HG02678 (cell line): ENCODE measurements at regions not wholly inside any gene's neighbourhood (a gene's known extent, or its start where the extent isn't known, plus 50 kb on each side); places are given as distances from the start of the nearest gene placed in this dataset.

Experiments used
- ATAC-seq: cut with Tn5 transposase; IDR thresholded peaks from one replicate; pipeline ENCODE4 v1.9.1; 2021; ENCODE audit warnings: mild to moderate bottlenecking, moderate library complexity; ENCODE audit not compliant: unreplicated experiment

DNA sequence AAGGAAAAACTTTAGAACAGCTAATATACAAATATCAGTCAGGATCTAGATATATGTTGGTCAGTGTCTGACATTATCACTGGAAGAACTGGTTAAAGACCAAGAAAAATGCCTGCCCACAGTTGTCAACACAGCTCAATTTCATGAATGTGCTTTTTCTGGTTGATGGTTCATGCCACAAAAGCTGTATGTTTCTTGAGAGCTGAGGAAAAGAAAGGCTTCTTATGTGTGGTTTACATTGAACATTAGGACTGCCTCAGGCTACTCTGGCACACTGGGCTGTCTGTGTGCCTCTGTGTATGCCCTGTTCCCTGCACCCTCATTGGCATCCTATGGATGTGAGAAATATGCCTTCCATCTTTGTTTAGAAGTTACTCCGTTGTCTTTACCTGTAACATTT is 218.8 kb upstream of the RGS6 start:
- no peak for ATAC-seq

DNA sequence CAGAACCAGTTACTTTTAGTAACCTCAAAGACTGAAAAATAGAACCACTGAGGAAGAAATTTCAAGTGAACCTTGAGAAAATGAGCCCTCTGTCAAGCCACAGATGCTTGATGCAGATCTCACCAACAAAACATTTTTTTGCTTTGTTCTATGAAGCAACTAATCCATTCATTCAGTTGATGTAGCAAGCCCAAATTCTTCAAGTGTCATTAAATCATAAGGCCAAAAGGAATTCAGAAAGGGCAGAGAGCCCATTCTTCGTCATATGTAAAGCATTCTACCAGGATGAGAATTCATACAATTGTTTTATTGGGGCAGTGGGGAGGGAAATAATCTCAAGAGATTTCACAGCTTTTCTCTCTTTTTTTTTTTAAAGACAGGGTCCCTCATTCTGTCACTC is 218.0 kb upstream of the RGS6 start:
- ATAC-seq: no peak

DNA sequence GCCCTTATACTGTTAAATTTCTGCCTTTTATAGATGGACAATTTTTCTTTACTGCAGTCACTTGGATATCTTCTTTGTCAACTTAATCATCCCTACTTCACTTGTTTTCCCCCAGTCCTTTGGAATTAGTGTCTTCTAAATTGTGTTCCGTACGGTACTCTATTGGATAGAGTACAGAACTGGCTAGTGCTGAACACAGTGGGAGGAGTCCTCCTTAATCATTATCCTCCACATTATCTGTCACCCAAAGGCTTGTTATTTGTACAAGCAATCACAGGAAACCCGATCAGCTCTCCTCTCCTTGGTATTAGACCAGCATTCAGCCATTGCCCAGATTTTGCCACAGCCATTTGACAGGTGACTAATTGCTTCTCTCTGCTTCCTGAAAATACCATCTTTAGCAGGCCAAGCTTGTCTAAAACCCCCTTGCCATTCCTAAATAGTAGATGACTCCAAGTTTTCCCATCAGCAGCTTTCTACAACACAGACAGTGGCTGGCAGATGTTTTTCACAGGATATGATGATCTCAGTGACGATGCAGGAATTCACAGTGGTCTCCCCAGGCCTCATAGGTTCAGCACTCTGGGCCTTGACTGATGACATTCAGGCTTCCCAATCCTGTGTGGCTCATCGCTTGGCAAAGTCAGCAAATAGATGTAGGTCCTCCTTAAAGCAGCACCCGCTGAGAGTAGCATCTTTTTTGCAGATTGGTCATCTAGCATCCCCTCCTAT is 216.0 kb upstream of the RGS6 start:
- no peak for ATAC-seq

DNA sequence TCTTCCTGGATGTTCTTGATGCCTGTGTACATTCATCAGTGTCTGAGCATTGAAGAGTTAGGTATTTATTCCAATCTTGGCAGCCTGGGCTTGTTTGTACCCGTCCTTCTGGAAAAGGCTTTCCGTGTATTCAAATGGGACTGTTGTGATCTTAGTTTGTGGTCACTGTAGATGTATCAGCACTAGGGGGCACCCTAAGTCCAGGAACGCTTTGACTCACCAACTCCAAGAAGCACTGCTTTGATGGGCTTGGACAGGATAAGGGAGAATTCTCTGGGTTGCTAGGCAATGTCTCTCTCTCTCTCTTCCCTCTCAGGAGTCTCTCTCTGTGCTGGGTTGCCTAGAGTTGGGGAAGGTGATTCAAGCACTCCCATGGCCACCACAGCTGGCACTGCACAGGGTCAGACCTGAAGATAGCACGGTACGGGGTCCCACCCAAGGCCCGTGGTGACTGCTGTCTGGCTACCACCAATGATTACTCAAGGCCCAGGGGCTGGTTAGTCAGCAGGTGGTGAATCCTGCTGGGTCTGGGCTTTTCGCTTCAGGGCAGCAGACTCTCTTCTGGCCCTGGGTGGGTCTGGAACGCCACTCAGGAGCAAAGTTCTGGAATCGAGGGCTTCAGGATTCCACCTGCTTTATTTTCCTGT is 211.1 kb upstream of the RGS6 start:
- ATAC-seq: no peak

DNA sequence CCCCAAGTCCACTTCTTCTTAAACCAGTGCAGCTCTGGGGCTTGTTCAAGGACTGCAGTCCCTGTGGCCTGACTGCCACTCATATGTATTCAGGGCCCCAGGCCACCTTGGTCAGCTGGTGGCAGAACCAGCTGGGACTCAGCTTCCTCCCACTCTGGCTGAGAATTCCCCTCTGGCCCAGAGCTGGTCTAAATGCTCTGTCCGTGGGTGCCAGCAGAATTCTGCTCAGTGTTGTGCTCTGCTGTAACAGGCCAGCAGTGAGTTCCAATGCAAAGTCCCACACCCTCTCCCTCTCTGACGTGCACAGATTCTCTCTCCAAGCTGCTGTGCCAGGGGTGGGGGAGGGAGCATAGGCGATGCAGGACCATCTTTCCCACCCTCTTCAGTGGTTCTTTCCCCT is 210.4 kb upstream of the RGS6 start:
- no peak for ATAC-seq

DNA sequence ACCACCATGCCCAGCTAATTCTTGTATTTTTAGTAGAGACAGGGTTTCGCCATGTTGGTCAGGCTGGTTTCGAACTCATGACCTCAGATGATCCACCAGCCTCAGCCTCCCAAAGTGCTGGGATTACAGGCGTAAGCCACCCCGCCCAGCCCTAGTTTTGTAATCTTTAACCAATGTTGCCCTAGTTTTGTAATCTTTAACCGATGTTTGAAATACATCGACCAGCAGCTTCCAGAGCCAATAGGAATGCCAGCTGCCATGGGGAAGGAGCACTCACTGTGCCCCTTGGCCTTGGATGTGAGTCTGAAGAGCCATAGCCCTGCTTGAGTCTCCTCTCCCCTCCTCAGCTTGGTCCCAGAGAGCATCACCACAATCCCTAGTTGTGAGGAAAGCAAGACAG is 209.3 kb upstream of the RGS6 start:
- ATAC-seq: no peak

DNA sequence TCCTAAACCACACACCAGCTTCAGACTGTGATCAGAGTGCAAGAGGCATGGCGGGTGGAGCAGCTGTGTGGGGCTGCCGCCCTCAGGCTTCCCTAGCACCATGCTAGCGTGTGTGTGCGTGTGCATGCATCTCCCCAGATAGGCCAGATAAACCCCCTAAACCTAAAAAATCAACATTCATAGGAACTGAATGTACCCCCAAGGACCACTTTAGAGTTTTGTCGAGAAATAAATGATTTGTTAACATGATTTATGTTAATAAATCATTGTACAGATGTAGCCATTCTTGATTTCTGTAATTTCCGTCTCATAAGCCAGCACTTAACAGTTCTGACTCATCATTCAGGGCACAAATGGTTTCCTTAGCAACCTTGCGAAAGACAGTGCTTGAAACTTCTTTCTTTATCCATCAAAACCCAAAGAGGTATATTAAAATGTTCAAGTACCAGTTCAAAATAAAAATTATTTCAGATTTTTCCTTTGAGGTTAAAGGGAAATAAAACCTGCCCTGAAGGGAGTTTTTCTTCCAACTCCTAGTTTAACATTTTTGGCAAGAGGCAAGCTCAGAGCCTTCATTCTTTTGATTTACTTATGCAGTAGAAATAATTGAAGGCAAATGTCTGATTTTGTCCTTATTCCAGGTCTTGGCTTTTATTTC is 206.2 kb upstream of the RGS6 start:
- no peak for ATAC-seq

DNA sequence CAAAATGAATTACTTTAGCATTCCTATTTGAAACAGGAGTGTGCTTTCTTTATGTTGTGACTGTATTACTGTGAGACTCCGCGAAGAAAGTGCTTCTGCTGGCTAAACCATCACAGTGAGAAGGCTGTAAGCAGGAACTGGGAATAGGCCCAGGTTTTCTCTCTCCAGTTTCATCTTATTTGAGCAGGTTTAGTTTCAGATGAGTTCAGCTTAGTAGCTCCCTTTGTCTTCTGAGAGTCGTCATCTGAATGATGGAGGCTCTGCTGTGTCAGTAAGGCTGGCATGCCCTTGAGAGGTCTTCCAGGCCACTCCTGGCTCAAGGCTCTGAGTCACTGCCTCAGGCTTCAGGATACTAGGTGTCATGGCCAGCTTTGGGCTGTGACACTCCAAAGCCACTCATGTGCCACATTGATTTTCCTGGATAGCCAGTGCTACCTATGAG is 205.6 kb upstream of the RGS6 start:
- no peak for ATAC-seq

DNA sequence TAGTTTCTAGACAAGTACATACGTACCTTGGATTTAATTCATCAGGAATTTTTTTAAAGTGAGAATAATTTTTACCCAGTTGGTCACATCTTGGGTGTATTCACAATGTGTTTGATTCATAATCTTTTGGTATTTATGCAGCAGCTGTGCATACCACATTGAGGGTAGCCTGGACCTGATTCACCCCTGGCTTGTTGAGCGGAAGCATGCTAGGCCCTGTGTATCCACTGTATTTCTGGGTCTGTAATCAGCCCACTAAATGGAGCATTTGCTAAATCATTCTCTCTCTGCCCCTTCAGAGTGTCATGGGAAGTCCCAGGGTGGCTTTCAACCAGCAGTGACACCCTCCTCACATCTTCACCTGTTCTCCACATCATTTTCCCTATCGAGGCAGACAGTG is 203.8 kb upstream of the RGS6 start:
- ATAC-seq: no peak

DNA sequence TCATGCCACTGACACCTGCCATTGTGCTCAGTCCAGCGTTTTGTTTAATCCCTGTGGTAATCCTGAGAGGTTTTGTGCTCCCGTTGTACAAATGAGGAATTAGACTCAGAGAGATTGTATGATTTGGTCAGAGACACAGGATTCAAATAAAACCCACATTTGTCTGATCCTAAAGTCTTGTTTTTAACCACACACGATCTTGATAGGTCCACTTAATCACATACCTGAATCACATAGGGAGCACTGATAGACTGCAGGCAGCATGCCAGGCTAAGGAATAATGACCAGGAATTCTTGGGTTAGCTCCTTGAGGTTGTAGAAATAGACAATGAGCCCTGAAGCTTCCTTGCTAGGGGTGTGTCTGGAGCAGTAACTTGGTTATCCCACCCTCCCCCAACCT is 202.6 kb upstream of the RGS6 start:
- no peak for ATAC-seq

DNA sequence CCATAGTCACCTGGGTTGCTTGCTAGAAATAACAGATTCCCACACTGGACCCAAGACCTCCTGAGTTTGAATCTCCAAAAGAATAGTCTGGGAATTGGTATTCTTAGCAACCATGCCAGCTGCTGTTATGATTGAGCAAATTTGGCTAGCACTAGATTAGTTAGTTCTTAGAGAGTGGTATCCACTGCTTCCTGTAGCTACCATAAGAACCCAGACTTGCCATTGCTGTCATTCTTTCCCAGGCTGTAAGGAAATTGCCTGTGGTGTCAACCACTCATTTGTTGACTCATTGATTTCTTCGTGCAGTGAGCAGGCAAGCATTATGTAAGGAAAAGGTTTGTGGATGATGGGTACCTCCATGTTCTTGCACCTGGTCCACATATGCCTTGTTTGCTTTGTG is 201.8 kb upstream of the RGS6 start:
- no peak for ATAC-seq

DNA sequence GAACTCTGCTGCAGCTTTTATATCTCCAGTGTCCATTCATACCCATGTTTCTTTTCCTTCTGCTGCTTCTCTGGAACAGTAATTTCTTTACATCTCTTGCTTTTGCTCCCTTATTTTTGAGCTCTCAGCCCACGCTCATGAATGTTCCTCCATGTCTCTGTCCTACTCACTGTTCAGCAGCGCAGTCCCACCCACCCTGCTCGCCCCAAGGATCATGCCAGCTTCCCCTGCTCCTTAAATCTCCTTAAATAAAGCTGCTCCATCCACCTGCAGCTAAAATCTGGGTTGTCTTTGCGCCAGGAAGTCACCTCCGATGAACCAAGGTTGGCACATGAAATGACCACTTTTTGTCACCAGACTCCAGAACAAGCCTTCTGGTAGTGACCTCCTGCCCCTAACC is 201.1 kb upstream of the RGS6 start:
- ATAC-seq: no peak

DNA sequence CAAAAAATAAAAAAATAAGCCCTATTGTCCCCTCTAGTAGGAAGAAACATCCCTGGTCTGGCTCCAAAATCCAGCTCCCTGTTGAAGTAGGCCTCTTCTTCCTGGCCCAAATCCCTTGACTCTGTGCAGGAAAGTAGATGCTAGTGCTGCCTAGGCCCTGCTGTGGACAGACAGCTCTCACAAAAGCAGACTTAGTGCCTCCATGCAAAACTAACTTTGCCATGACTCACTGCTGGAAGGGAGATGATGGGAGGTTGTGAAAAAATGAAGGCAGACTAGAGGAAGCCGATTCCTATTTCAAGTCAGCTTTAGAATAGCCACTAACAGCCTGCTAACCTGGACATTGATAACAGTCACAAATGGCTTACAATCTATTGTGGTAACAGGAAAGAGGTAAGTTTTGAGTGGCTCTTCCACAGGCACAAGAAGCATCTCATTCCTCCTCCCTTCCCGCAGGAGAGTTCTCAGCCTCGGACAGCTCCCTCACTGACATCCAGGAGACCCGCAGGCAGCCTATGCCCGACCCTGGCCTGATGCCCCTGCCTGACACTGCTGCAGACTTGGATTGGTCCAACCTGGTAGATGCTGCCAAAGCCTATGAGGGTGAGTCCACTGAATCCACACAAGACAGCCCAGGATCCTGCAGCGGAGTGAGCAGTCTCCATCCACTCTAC is 198.9 kb upstream of the RGS6 start:
- ATAC-seq: no peak

DNA sequence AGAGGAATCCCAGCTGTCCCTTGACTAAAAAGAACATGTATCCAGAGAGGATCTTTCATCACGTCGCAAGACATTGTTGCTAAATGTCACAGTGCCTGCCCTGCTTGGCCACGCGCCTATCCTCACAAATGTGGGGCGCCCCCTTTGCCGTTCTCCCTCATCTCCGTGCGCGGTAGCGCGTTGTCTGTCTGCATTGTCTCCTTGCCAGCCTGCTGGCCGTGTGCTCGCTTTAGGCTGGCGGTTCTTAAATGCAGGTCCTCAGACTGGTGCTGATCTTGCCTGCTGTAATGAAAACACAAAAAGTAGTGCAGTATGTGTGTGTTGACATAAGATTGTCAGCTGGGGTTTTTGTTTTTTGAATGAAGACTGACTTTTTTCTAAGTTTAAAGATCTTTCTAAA is 198.2 kb upstream of the RGS6 start:
- no peak for ATAC-seq

DNA sequence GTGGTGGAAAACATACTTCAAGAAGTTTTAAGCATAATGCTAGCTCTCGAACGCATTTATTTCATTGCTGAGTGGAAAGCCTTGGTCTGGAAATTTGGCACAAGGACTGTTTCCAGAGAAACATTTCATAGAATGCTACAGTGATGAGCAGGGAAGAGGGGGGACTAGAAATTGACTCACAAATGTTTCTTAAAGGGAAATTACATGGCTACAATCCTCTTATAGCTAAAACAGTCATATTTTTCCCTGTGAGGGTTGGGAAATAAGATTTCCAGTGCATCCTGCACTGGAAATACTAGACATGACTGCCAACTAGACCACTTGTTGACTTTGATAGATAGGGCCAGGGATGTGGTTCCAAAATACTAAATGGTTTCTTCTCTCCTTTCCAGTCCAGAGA is 197.3 kb upstream of the RGS6 start:
- no peak for ATAC-seq

DNA sequence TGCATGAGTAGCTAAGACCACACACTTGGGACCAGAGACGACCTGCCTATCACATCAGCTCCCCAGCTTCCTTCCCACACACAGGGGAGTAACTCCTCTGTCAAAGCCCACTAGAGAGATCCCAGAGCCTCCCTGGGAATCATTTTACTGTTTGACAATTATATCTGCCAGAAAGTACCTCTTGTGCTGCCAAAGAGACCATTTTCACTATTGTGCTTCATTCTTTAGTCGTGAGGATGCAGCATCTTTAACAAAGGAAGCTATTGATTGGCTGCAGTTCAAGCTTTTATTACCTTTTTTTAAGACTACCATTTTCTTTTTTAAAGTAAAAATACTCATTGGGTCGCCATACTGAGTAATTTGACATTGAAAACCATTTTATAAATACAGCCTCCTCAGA is 194.5 kb upstream of the RGS6 start:
- ATAC-seq: no peak

DNA sequence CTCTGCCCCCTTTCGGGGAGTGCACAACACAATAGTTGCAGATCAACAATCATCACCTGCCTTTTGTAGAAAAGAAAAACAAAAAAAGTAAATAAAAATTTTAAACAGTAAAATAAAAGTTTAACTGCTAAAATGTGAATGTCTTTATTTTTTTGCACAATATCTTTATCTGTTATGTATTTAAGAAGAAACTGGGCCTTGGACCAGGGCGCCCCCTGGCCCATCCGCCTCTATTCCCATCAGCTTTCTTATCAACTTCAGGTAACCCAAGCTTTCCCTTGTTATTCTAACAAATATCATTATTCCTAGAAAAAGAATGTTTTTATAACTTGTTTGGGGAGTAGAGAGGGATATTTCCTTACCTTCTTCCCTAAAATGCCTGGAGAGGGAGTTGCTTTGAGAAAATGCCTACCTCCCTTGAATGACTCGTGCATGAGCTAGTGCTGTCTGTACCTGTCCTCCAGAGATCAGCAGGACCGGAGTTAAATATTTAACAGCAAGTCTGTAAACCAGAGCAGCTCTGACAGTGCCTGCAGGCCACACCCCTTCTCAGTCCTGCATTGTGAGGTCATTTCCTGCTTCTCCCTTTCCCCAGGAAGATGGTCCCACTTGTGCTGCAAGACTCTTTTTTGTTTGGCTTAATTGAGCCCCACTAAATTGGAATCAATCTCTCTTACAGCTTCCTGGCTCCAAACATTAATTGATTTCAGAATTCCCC is 192.8 kb upstream of the RGS6 start:
- ATAC-seq: no peak

DNA sequence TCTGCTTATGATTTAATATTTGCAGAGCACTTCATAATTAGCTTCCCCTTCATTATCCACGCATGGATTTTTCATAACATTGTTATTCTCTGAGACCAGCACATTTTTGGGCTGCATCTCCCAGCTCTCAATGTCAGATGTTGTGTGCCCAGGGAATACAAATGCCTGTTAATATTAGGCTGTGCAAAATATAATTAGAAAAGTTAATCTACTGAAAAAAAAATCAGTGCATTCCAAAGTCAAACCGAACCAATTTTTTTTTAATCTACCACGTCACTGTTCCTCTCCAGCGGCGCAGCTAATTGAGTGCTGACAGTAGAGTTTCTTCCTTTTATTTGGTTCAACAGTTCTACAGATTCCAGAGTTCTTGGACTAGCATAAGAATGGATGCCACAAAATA is 191.0 kb upstream of the RGS6 start:
- ATAC-seq: no peak

DNA sequence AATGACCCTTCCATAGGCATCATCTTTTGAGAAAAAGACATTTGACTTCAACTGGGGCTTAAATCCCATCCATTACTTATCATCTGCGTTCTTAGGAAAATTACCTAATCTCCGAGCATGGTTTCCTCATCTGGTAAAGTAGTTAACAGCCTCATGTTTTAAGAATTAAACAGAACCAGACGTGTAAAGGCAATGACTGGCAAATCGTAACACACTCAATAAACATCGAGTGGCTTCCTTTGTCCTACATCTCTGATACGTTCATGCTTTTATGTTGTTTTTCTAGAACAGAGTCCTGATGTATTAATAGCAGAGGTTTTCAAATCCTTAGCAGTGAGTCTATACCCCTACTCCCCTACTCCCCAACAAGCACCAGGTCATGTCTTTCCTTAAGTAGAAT is 189.7 kb upstream of the RGS6 start:
- no peak for ATAC-seq

DNA sequence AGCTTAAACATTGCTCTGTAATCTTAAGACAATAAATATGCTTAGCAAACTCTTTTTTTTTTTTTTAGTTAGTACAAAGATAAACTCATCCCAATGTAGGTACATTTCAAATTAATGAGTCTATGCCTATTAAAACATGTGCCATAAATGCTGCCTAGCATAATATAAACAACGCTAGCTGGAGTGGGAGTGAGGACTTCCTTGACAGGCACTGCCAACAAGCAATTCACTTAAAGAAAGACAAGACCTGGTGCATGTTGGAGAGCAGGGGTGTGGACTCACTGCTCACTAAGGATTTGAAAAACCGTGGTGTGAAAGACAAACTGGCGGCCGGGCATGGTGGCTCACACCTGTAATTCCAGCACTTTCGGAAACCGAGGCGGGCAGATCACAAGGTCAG is 187.2 kb upstream of the RGS6 start:
- ATAC-seq: no peak

DNA sequence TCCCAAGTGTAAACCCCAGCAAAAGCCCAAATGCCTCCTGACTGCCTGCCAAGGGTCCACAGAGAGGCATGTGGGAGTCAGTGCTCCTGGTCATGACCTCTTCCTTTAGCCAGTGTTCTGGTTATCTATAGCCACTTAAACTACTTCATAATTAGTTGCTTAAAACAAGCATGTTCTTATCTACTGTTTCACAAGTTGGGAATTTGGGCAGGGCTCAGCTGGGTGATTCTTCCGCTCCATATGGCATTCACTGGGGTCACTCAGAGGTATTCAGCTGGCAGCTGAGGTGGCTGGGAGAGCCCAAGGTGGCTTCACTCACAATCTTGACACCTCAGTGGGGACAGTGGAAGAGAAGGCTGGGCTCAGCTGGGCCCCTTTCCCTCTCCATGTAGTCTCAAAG is 184.0 kb upstream of the RGS6 start:
- no peak for ATAC-seq
